NCI-H128 (cell line): ENCODE measurements at regions not wholly inside any gene's neighbourhood (a gene's known extent, or its start where the extent isn't known, plus 50 kb on each side); places are given as distances from the start of the nearest gene placed in this dataset.
"Not testable (repeated sequence)": the region's sequence is repeated elsewhere in the genome, so short reads cannot be mapped to it uniquely, and the experiment has no call there.

ENCODE experiments used
- DNase-seq: peaks from one replicate; lab custom pipeline; 2025; ENCODE audit not compliant: unreplicated experiment; lab: John Stamatoyannopoulos, UW

- DNase-seq: no peak
Observed at GRCh38 chr9:80797101-80797829, 892.1 kb downstream of the TLE1 start.

- no peak for DNase-seq
Observed at GRCh38 chr9:80796632-80797031, 892.7 kb downstream of the TLE1 start.

- no peak for DNase-seq
Observed at GRCh38 chr9:80794197-80794596, 895.1 kb downstream of the TLE1 start.

- DNase-seq: no peak
Observed at GRCh38 chr9:80793706-80794105, 895.6 kb downstream of the TLE1 start.

- DNase-seq: no peak
Observed at GRCh38 chr9:80792726-80793125, 896.6 kb downstream of the TLE1 start.

GRCh38 chr9:80791836-80792235, 897.5 kb downstream of the TLE1 start:
- DNase-seq: no peak

- no peak for DNase-seq
Observed at GRCh38 chr9:80790764-80791163, 898.6 kb downstream of the TLE1 start.

GRCh38 chr9:80789831-80790230, 899.5 kb downstream of the TLE1 start:
- DNase-seq: no peak

GRCh38 chr9:80787636-80788035, 901.7 kb downstream of the TLE1 start:
- DNase-seq: no peak

- no peak for DNase-seq
Observed at GRCh38 chr9:80784647-80785046, 904.7 kb downstream of the TLE1 start.

DNA sequence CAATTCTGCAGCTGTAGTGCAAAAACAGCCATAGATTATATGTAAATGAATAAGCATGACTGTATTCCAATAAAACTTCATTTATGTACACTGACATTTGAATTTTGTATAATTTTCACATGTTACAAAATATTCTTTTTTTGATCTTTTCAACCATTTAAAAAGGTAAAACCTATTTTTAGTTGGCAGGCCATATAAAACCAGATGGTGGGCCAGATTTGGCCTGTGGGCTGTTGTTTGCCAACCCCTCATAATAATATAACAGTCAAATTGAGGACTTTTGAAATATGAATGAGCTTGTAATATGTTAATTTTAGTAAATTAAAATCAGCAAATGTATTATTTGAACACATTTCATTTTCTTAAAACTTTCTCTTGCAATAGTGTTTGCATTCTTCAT, 913.4 kb downstream of the TLE1 start:
- DNase-seq: no peak

GRCh38 chr9:80775530-80775929, 913.8 kb downstream of the TLE1 start:
- no peak for DNase-seq

DNA sequence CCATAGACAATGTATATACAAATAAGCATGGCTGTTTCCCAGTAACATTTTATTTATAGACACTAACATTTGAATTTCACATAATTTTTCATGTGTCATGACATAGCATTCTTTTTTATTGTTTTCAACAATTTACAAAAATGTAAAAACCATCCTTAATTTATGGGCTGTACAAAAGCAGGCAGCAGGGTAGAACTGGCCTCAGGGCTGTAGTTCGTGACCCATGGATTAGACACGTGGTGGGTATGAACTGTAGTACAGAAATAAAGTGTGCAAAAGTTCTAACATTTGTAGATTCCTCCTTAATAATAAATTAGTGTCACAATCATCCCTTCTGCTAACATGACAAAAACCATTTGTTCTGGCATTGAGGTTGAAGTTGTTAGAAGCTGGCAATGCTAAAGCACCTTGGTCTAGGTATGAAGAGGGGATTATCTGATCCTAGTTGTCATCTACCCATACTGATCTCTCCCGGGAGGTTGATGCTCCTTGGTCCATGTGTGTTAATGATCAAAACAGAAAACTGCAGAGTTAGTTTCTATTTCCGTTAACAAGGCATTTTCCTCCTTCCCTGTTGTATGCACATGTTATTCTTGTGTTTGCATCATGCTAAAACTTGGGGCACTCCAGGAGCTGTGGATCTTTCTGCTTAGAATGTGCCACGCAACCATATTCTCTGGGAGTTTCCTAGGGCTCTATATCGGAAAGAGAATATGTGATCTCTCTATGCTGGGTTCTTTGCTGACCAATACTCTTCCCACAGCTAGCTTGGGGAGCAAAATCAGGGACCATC, 917.6 kb downstream of the TLE1 start:
- no peak for DNase-seq

GRCh38 chr9:80763536-80763935, 925.8 kb downstream of the TLE1 start:
- DNase-seq: no peak

DNA sequence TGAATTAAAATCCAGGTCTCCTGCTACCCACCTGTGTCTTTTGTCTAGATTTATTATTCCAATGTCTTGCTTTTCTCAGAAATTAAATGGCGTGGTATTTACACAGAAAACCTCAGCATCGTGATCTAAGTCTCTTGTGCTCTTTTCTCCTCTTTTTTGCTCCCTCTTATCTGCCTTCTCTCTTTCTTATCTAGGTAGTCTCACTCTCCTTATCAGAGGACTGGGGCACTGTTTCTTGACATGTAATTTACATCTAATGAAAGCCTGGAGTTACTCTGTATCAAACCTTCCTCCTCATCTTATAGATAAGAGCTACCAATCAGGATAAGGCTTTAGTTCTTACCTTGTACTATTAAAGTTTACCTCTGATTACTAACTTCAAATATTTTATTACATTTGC, 933.8 kb downstream of the TLE1 start:
- DNase-seq: no peak

DNA sequence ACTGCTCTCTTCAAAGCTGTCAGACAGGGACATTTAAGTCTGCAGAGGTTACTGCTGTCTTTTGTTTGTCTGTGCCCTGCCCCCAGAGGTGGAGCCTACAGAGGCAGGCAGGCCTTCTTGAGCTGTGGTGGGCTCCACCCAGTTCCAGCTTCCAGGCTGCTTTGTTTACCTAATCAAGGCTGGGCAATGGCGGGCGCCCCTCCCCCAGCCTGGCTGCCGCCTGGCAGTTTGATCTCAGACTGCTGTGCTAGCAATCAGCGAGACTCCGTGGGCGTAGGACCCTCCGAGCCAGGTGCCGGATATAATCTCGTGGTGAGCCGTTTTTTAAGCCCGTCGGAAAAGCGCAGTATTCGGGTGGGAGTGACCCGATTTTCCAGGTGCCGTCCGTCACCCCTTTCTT, 942.3 kb downstream of the TLE1 start:
- DNase-seq: not testable (repeated sequence)

DNA sequence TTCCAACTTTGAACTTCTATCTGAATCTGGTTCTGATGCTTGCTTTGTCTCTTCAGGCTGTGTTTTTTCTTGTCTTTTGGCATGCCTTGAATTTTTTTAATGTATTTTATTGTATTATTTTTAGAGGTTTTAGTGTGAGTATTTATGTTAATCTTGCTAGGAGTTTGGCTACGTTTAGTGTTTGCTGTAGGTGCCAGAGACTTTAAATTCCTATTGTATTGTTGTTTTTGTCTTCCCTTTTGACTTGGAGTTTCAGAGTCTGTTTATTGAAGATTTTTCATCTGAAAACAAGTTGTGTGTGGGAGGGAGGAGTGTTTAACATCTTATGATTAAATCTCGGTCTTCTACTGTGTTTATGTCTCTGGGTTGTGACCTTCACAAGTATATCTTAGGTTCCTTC, 956.8 kb downstream of the TLE1 start:
- no peak for DNase-seq

GRCh38 chr9:80720579-80720978, 968.8 kb downstream of the TLE1 start:
- no peak for DNase-seq

GRCh38 chr9:80707120-80707519, 982.2 kb downstream of the TLE1 start:
- DNase-seq: no peak

DNA sequence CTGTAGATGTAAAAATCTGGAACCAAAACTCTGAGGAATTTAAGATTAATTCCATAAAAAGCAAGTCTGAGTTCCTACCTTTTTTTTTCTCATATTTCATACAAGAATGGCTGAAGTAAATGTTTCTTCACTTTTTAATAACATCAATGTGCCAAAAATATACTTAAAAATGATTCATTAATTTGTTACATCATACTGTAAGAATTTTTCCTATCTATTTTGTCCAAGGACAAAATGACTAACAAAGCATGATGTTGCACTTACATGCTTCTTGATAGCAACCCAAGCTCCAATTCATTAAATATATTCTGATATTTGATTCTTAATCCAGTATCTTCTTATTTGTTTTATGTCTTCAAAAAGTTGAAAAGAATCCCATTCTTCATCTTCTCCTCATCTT, 988.3 kb downstream of the TLE1 start:
- no peak for DNase-seq

DNA sequence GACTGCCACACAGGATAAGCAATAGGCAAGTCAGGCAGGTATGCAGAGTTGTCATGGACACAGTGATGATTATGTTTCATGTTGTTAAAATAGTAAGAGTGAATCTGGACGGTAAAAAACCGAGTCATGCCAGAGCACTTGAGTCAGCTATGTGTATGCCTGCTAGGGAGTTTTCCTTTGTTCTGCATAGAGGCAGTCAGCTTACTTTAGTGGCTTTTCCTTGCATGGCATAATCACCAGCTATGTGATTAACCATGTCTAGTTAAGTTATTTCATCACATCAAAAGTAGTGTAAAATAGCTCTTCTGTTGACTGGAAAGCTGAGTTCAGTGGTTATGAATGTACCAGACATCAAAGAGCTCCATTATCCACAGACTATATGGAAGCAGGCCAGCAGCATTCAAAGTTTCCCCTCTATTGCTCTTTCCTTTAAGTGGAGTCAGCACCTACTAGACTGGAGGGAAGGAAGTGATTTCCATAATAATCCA, 989.8 kb downstream of the TLE1 start:
- no peak for DNase-seq

- DNase-seq: no peak
Observed at GRCh38 chr9:80698725-80699410, 990.5 kb downstream of the TLE1 start.
